ENCODE measurements at regions not wholly inside any gene's neighbourhood (a gene's known extent, or its start where the extent isn't known, plus 50 kb on each side); places are given as distances from the start of the nearest gene placed in this dataset.
"Not testable (repeated sequence)": the region's sequence is repeated elsewhere in the genome, so short reads cannot be mapped to it uniquely, and the experiment has no call there.

DNA sequence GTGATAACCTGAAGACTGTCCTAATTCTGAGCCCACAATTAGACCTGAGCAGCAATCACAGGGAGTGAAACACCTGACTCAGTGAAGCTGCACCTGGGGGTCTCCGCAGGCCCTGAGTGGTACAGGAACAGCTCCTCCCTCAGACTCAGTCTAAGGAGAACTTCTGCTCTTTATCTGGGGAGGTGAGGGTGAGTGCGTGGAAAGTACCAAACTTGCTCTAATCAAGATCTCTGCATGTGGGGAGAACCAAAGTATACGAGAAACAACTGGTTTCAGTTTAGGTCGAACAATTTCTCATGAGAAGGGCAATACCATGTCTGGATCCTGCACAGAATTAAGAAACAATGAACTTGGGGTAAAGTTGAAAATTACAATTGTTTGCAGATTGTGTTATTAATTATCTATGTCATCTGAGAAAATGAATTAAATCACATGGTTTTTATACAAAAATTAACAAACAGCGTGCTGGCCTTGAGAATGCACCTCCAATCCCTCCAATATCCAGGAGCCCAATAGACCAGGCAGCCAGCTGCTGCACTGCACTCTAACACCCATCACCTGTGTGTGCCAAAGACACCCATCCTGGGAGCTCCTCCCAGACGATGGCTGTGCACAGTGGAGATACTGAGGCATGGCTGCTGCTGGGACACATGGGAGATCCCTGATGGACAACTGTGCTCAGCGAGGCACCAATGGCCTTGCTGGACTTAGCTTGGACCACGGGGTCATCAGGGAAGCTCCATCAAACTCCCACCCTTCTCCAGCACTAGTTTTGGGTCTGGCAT lies 828.8 kb downstream of the TMEM121 start:
- TF ChIP-seq ZNF274 (IDR thresholded peaks at IDR 0.05; ENCODE audit: low read depth, low read length); YY1 (IDR thresholded peaks at IDR 0.05; ENCODE audit: insufficient read depth, insufficient read length); SUZ12 (IDR thresholded peaks at IDR 0.05; ENCODE audit: extremely low read depth, insufficient read depth, insufficient read length): not testable (repeated sequence)

Data from NT2/D1 (cell line).